Upper lobe of left lung (tissue), 6 donors: ENCODE measurements at regions not wholly inside any gene's neighbourhood (a gene's known extent, or its start where the extent isn't known, plus 50 kb on each side); places are given as distances from the start of the nearest gene placed in this dataset.
A peak's percentile ranks its signal among the peaks of the same experiment; 100 is the strongest.
"Not testable (repeated sequence)": the region's sequence is repeated elsewhere in the genome, so short reads cannot be mapped to it uniquely, and the experiment has no call there.

Source experiments
- ATAC-seq, 2 donors: fragments of 200-7000 bp; cut with Tn5 transposase; one replicate each; pipeline ENCODE4 v1.9.1; 2022; ENCODE audit warnings: mild to moderate bottlenecking in 2 of 2, moderate library complexity in 2 of 2; ENCODE audit not compliant: low FRiP score in 2 of 2
- DNase-seq, 2 donors: peaks; one replicate each; pipeline ENCODE4 v3.0.0-alpha.2; 2019 to 2020
- H3K27ac ChIP-seq, 4 donors: fragments of 200-600 bp; sonication (generic); one replicate each; pipeline ENCODE4 v1.5.1; 2016 to 2019
- H3K27me3 ChIP-seq, 4 donors: fragments of 200-600 bp; sonication (generic); one replicate each; pipeline ENCODE4 v1.5.1; 2017 to 2019
- H3K36me3 ChIP-seq, 4 donors: fragments of 200-600 bp; sonication (generic); one replicate each; pipeline ENCODE4 v1.5.1; 2016 to 2019
- H3K4me1 ChIP-seq, 4 donors: fragments of 200-600 bp; sonication (generic); one replicate each; pipeline ENCODE4 v1.5.1; 2018 to 2019
- H3K4me3 ChIP-seq, 4 donors: fragments of 200-600 bp; sonication (generic); one replicate each; pipeline ENCODE4 v1.5.1; 2017 to 2019; ENCODE audit warnings: mild to moderate bottlenecking in 2 of 4, moderate library complexity in 1 of 4
- H3K9me3 ChIP-seq, 4 donors: fragments of 200-600 bp; sonication (generic); one replicate each; pipeline ENCODE4 v1.5.1; 2018 to 2019
- EP300 ChIP-seq, 4 donors: sonication (generic); formaldehyde crosslinking; IDR thresholded peaks; one replicate each; pipeline ENCODE4 v1.5.1; 2017; ENCODE audit warnings: antibody characterized with exemption in 4 of 4, control low read depth in 2 of 4
- POLR2A ChIP-seq, 4 donors: fragments of 450-650 bp; IDR thresholded peaks; one replicate each; pipeline ENCODE4 v1.5.1; 2016 to 2017; ENCODE audit warnings: antibody characterized with exemption in 4 of 4, mild to moderate bottlenecking in 2 of 4
- POLR2AphosphoS5 ChIP-seq, 2 donors: sonication (generic); formaldehyde crosslinking; IDR thresholded peaks; one replicate each; pipeline ENCODE4 v1.5.1; 2017; ENCODE audit warnings: antibody characterized with exemption in 2 of 2
- WGBS, 2 donors: methylation state at CpG; one replicate each; pipeline ENCODE4 v1.1.5; 2017 to 2018; 5-methylcytosine and 5-hydroxymethylcytosine counted together
- TF ChIP-seq, protein P1 (sequence below), 6 experiments: fragments of 450-650 bp in 4 of 6; fragments of 200-600 bp in 2 of 6; sonication (generic) in 2 of 6; IDR thresholded peaks; one replicate each; pipeline ENCODE4 v1.5.1; 2016 to 2019; ENCODE audit warnings: antibody characterized with exemption in 6 of 6
- donor health status: DM: no; HTN: no; CAD: no; lungs with moderate emphysema.
- donor health status: DM: no; HTN: yes; CAD: no; lungs with severe emphysema.

DNA sequence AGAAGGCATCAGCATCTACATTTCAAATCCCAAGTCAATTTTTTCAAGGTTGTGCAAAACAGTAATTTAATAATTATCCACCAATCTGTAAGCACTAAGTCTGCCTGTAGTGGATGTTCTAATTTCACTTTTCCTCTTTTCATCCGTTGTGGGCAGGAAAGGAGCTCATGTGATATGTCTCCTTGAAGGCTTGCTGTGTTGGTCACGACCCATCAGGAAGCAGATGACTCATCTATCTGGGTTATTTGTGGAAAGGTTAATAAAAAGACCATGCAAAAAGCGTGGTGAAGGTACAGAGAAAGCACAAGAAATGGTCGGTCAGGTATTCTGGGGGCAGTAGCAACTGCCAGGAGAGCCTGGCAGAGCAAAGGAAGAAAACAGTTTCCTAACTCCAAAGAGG, 476.7 kb upstream of the RAB6C start:
- no peak for ATAC-seq

DNA sequence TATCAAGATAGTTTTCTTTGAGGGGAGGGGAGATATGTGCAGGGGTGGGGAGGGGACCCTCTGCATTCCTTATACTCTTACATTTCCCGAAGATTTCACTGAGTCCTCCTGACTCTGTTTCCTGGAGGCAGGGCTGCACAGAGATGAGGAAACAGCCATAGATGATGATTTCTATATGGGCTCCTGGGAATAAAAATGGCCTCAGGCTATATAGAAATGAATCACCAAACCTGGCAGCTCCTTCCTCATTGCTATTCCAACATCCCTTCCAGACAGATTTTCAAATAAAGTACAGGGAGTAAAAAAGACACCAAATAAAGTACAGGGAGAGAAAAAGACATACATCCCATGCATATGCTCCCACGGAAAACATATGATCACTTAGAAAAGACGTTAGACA, 474.8 kb upstream of the RAB6C start:
- 68 to 75% methylated on average over 3 of the region's 3 CpGs for WGBS, 2 donors
- no peak overlapping the region for H3K27ac ChIP-seq
- no peaks in the 10 kb centered on the region for H3K4me1 ChIP-seq
- H3K9me3 ChIP-seq, result no peaks in the 10 kb centered on the region
- H3K4me3 ChIP-seq, result no peak overlapping the region
- no peaks in the 10 kb centered on the region for H3K36me3 ChIP-seq
- no peaks in the 10 kb centered on the region for H3K27me3 ChIP-seq
- DNase-seq (no peak), ATAC-seq (no peak)
- TF ChIP-seq POLR2A (IDR thresholded peaks at IDR 0.05), result no peak
- TF ChIP-seq EP300 (IDR thresholded peaks at IDR 0.05), result no peak
- TF ChIP-seq, protein P1, sequence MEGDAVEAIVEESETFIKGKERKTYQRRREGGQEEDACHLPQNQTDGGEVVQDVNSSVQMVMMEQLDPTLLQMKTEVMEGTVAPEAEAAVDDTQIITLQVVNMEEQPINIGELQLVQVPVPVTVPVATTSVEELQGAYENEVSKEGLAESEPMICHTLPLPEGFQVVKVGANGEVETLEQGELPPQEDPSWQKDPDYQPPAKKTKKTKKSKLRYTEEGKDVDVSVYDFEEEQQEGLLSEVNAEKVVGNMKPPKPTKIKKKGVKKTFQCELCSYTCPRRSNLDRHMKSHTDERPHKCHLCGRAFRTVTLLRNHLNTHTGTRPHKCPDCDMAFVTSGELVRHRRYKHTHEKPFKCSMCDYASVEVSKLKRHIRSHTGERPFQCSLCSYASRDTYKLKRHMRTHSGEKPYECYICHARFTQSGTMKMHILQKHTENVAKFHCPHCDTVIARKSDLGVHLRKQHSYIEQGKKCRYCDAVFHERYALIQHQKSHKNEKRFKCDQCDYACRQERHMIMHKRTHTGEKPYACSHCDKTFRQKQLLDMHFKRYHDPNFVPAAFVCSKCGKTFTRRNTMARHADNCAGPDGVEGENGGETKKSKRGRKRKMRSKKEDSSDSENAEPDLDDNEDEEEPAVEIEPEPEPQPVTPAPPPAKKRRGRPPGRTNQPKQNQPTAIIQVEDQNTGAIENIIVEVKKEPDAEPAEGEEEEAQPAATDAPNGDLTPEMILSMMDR (IDR thresholded peaks at IDR 0.05), result no peak
- TF ChIP-seq POLR2AphosphoS5 (IDR thresholded peaks at IDR 0.05), result no peak

More for the DNA sequence above, 476.7 kb upstream of the RAB6C start:
- 43 to 47% methylated on average over 4 of the region's 4 CpGs for WGBS, 2 donors
- no peaks in the 10 kb centered on the region for H3K4me1 ChIP-seq
- no peak for TF ChIP-seq POLR2AphosphoS5 (IDR thresholded peaks at IDR 0.05)
- TF ChIP-seq POLR2A (IDR thresholded peaks at IDR 0.05), result no peak
- no peak for TF ChIP-seq EP300 (IDR thresholded peaks at IDR 0.05)
- TF ChIP-seq, protein P1 (IDR thresholded peaks at IDR 0.05), result no peak
- H3K9me3 ChIP-seq, result no peaks in the 10 kb centered on the region
- no peak overlapping the region for H3K4me3 ChIP-seq
- H3K27ac ChIP-seq, result no peak overlapping the region
- no peak for DNase-seq
- no peaks in the 10 kb centered on the region for H3K36me3 ChIP-seq
- no peaks in the 10 kb centered on the region for H3K27me3 ChIP-seq

DNA sequence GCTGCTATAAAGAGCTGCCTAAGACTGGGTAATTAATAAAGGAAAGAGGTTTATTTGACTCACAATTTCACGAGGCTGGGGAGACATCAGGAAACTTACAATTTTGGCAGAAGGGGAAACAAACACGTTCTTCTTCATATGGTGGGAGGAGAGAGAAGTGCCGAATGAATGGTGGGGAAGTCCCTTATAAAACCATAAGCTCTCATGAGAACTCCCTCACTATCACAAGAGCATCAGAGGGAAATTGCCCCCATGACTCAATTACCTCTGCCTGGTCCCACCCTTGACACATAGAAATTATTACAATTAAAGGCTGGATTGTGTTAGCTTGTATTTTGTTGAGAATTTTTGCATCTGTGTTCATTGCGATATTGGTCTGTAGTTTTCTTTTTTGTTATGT, 460.5 kb upstream of the RAB6C start:
- Histone ChIP-seq H3K27me3 (no peaks in the 10 kb centered on the region), H3K9me3 (peaks cover 0 to 5% (median 0%) of the 10 kb centered on the region in 4 donors), H3K4me1 (no peaks in the 10 kb centered on the region), H3K27ac (no peak overlapping the region), H3K4me3 (no peak overlapping the region), H3K36me3 (no peaks in the 10 kb centered on the region)
- ATAC-seq (no peak), DNase-seq (no peak)
- WGBS, 2 donors, result 62 to 63% methylated on average over 4 of the region's 4 CpGs
- TF ChIP-seq, protein P1 (IDR thresholded peaks at IDR 0.05), result no peak
- TF ChIP-seq POLR2AphosphoS5 (IDR thresholded peaks at IDR 0.05), result no peak
- no peak for TF ChIP-seq EP300 (IDR thresholded peaks at IDR 0.05)
- TF ChIP-seq POLR2A (IDR thresholded peaks at IDR 0.05), result no peak

GRCh38 chr2:129532158-129532557, 447.3 kb upstream of the RAB6C start:
- not testable (repeated sequence) for H3K9me3 ChIP-seq, H3K36me3 ChIP-seq, H3K4me3 ChIP-seq, H3K4me1 ChIP-seq, H3K27ac ChIP-seq, ATAC-seq, H3K27me3 ChIP-seq
- DNase-seq, result peak in 1 of 2 donors; percentile 20
- WGBS, 2 donors, result 80 to 94% methylated on average over 2 to 9 of the region's 9 CpGs

GRCh38 chr2:129548880-129549279, 430.6 kb upstream of the RAB6C start:
- H3K27me3 ChIP-seq, result no peaks in the 10 kb centered on the region
- H3K4me3 ChIP-seq, result no peak overlapping the region
- H3K4me1 ChIP-seq, result no peaks in the 10 kb centered on the region
- no peaks in the 10 kb centered on the region for H3K36me3 ChIP-seq
- H3K9me3 ChIP-seq, result peaks cover 0 to 4% (median 0%) of the 10 kb centered on the region in 4 donors
- 64 to 90% methylated on average over 3 of the region's 3 CpGs for WGBS, 2 donors
- ATAC-seq (no peak), DNase-seq (no peak)
- no peak for TF ChIP-seq EP300 (IDR thresholded peaks at IDR 0.05)
- TF ChIP-seq, protein P1 (IDR thresholded peaks at IDR 0.05), result no peak
- no peak for TF ChIP-seq POLR2A (IDR thresholded peaks at IDR 0.05)
- TF ChIP-seq POLR2AphosphoS5 (IDR thresholded peaks at IDR 0.05), result no peak
- no peak overlapping the region for H3K27ac ChIP-seq
